Activated CD4-positive, alpha-beta T cell treated with anti-CD3 and anti-CD28 coated beads for 24 hours (primary cell): ENCODE measurements at regions not wholly inside any gene's neighbourhood (a gene's known extent, or its start where the extent isn't known, plus 50 kb on each side); places are given as distances from the start of the nearest gene placed in this dataset.

Source experiments
- DNase-seq, 2 donors: peaks; one replicate each; pipeline ENCODE4 v3.0.0-alpha.2; 2020; ENCODE audit warnings: low read depth in 2 of 2

DNA sequence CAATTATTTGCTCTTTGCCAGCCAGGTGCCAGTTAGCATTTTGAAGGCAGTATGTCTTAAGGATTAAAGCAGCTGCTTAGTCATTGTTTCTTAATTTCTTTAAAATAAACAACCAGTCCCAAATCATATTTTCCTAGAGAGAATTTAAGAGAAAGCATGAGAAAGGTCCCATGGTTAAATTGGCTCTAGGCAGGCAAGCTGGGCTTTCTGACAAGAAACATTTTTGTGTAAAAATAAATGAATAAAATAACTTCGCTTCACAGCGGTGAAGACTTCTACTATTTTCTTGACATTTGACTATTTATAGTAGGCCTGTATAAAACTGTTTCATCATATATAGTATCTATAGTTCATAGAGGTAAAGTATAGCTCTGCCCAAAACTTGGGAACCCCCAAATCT, 617.7 kb upstream of the C9orf72 start:
- no peak for DNase-seq

DNA sequence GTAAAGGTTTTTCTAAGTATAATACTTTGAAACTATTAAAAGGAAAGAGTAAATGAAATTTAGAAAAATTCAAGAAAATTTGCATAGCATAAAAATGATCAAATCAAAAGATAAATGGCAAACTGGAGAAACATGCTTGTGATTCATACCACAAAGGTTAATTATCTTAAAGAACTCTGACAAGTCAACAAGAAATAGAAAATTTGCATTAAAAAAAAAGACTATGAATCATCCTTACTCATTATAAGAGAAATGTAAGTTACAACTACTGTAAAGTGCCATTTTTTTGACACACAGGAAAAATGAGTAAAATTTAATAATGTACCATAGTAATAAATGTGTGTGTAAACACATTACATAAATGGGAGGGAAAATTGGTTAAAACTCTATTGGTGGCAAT, 624.4 kb upstream of the C9orf72 start:
- DNase-seq = no peak

DNA sequence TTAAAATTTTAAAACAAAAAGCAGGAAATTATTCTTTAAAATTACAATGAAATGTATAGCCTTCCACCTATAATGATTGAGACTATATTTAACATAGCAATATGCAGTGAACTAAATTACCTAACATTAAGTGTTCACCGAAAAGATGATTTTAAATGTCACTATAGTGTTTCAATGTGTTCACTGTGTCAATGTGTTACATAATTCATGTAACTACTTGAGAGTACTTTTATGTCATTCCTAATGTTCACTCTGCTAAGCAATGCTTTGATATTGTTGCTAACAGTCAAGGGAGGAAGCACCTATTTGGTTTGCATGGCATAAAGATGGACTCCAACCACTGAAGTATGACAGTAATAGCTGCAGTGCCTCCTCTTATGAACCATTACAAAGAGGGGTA, 629.8 kb upstream of the C9orf72 start:
- DNase-seq = no peak

DNA sequence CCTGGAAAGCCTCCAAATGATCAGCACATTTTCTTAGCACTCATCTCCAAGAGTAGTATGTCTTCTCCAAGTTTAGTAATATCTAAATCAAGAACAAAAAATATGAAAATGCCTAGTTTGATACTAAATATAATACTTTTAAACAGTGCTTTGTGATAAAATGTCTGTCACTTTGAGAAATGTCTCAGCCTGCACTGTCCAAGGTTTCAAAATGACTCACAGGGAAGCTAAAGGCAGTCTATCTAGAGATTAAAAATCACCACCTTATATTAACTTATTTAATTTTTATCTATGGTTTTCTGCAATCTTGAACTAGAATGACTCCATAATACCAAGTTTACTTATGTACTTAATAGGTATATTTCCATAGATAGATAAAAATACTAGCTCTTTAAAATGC, 633.0 kb upstream of the C9orf72 start:
- no peak for DNase-seq

- DNase-seq = no peak
These were observed 634.4 kb upstream of the C9orf72 start for GRCh38 chr9:28207657-28208056.

DNA sequence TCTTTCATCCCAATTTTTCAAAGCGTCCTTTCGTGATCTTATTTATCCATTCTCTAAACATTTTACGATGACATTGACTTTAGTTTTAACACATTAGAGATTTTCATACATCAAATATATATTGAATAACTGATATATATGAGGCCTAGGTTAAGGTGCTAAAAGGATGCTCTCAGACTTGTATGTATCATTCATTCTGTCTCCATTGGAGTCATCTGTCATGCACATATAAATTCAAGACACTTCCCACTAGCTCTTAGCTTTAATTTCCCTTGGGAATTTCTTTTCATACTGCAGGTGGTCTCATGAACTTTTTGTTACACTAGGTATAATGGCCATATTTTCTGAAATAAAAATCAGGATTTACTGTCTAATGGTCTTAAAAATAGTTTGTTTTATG, 635.8 kb upstream of the C9orf72 start:
- DNase-seq = no peak

GRCh38 chr9:28212979-28213378, 639.7 kb upstream of the C9orf72 start:
- DNase-seq = no peak

DNA sequence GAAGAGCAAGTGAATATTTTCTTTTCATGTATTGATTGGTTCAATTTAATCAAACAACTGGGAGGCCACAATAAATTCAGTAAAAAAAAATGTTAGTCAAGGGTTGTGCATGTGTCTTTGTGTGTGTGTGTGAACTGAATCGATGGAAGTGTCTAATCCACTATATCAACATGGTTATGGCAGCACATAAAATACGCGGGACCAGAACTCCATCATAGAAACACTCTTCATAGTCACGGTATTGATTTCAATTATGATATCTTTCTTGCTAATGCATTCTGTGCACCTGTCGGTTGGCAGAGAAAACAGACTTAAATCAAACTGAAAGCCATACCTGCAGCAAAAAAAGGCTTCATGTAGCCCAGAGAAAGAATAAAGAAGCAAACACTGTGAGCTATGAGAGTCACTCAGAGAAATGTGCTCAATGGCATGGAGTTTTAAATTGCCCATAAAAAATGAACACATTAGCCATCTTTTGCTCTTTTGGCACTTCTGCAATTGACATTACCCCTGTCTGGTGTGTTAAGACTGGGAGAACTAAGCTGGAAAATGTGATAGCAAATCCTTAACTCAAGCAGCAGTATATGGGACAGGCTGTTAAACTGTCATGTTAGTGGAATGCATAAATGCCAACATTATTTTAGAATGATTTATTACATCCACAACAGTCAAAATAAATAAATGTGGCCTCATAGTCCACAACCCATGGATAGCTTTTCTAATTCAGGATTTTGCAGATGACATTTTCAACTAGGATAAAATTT, 642.4 kb upstream of the C9orf72 start:
- DNase-seq = no peak

DNA sequence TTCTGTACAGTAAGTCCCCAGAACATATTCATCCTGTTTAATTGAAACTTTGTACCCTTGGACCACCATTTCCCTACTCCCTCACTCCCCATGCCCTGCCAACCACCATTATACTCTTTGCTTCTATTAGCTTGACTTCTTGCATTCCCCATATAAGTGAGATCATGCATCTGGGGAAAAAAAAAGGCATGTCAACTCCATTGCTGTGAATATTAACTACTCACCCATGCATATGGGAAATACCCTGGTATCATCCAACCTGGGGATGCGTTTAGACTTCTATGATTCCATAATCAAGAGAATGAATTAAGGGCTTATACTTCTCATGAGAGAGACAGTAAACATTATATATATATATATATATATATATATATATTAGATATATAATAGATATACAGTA, 659.4 kb upstream of the C9orf72 start:
- no peak for DNase-seq

DNA sequence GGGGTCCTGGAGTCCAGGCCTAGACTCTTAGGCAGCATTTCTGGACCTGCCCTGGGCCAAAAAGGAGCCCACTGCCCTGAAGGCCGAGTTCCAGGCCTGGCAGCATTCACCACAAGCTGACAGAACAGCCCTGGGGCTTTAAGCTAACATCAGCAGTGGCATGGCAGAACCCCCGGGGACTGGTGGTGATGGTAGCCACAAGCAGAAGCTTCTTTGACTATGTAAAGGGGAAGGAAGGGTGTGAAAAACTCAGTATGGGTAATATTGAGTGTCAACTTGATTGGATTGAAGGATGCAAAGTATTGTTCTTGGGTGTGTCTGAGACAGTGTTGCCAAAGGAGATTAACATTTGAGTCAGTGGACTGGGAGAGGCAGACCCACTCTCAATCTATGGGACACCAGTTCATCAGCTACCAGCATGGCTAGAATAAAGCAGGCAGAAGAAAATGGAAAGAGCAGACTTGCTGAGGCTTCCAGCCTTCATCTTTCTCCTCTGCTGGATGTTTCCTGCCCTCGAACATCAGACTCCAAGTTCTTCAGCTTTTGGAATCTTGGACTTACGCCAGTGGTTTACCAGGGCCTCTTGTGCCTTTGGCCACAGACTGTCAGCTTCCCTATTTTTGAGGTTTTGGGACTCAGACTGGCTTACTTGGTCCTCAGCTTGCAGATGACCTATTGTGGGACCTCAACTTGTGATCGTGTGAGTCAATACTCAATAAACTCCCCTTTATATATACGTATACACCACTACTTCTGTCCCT, 661.0 kb upstream of the C9orf72 start:
- no peak for DNase-seq

DNA sequence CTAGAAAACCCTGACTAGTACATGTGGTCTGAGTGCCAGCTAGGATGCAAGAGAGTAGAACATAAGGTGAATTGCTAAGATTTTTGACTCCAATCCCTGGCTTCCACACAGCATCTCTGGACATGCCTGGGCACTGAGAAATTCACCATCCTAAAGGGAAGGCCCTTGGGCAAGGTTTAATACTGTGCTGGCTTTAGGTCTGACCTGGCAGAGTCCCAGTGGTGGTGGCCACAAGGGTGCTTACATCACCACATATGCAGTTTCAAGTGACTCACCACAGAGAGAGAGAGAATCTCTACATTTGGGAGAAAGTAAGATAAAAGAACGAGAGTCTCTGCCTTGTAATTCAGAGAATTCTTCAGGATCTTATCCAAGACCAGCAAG, 661.6 kb upstream of the C9orf72 start:
- no peak for DNase-seq

- no peak for DNase-seq
These were observed 676.1 kb upstream of the C9orf72 start for GRCh38 chr9:28249424-28249823.

- DNase-seq = no peak
These were observed 681.9 kb upstream of the C9orf72 start for GRCh38 chr9:28255174-28255573.

GRCh38 chr9:28260330-28260729, 687.0 kb upstream of the C9orf72 start:
- DNase-seq = no peak

DNA sequence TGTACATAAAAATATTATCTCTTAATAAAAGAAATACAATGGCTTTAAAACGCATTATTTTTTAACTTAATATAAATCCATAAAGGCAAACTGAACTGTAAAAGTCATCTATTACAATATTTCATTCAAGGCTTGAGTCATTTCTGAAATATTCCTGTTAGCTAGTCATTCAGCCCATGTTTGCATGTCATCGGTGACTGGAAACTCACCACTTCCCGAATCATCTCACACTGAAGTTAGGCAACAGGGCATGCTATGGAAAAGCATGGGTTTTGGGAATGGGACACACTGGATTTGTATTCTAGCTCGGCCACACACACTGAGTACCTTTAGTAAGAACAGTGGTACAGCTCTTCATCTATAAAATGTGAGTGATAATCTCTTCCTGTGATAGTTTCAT, 691.1 kb upstream of the C9orf72 start:
- DNase-seq = no peak

GRCh38 chr9:28267351-28267750, 694.1 kb upstream of the C9orf72 start:
- no peak for DNase-seq

DNA sequence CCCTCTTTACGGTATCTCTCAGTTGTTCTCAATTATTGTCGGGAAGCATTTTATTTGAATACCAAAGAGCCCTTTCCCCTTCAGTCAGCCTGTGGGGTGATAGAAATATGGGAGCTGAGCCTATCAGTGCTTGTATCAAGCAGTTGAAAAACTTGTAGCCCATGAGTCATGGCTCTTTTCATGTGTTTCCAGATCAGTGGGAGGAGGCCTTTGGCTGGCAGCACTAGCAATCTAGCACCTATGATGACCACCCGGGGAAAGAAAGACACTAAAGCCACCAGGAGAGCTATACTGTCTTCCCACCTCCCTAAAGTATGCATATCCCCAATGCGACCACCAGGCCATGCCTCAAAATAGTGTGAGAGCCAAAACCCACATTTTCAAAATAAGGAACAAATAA, 696.9 kb upstream of the C9orf72 start:
- no peak for DNase-seq

DNA sequence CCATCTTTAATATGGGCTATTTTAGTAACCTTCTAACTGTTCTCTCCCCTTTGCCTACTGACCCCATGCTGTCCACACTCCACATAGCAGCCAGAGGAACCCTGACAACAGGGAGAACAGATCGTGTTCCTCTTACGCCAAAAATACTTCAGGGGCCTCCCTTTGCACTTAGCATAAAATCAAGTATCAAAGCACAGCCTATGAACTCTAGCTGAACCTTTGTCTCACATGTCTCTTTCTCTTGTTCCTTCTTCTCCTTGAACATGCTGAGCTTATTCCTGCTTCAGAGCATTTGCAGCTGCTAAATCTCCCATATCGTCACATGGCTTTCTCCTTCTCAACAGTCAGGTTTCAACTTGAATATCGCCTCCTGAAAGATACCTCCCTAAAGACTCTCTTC, 698.8 kb upstream of the C9orf72 start:
- DNase-seq = no peak

DNA sequence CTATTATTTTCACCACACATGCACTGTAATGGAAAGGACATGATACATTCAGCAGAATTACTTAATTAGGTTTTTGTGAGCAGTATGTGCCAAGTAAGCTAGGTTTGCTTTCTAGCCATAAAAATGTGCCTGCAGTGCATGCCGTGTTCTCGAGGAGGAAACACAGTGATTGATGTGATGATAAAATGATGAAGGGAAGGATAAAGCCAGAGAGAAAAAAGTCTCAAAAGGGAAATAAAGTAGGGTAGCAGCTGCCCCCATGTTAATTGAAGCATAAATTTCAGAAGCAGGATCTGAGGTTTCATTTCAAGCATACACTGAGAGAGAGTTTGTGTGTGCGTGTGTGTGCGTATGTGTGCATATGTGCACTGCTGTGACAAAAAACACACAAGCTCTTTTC, 714.2 kb upstream of the C9orf72 start:
- no peak for DNase-seq

- DNase-seq = no peak
These were observed 716.5 kb upstream of the C9orf72 start for GRCh38 chr9:28289746-28290145.

- DNase-seq = no peak
These were observed 720.2 kb upstream of the C9orf72 start for GRCh38 chr9:28293369-28294090.

DNA sequence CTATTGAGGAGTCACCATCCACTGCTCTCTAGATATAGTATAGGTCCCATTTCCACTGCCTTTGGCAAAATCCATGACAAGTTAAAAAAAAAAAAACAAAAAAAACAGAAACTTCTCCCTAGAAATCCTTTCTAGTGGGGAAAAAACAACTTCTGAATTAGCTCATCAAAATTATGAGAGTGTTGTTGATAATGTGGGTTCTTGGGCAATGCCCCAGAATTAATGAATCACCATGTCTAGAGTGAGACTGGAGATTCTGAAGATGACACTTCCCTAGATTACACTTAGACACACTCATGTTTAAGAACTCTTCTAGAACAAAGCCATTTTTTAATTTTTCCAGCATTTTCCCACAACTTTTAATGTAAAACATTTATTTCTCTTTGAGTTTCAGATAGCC, 728.0 kb upstream of the C9orf72 start:
- DNase-seq = no peak

- no peak for DNase-seq
These were observed 744.5 kb upstream of the C9orf72 start for GRCh38 chr9:28317745-28318144.
